Small intestine (tissue), 7 donors: ENCODE measurements at regions not wholly inside any gene's neighbourhood (a gene's known extent, or its start where the extent isn't known, plus 50 kb on each side); places are given as distances from the start of the nearest gene placed in this dataset.
"Not testable (repeated sequence)": the region's sequence is repeated elsewhere in the genome, so short reads cannot be mapped to it uniquely, and the experiment has no call there.

Source experiments
- DNase-seq, 2 donors: peaks; one replicate each; pipeline versions ENCODE4 v3.0.0 to v3.0.0-alpha.2; 2013
- FAIRE-seq: peaks from 2 replicates; lab custom pipeline; 2012; peaks lifted over from hg19 to GRCh38; lab: Jason Lieb, UNC
- H3K27ac ChIP-seq, 3 donors: one replicate each; pipeline ENCODE4 v1.5.1; 2013; ENCODE audit warnings: low read length in 2 of 3, mild to moderate bottlenecking in 2 of 3, control low read depth in 1 of 3, inconsistent platforms in 1 of 3, low read depth in 1 of 3, moderate library complexity in 1 of 3
- H3K27me3 ChIP-seq, 3 donors: one replicate each; pipeline ENCODE4 v1.6.1; 2013; ENCODE audit warnings: low read length in 3 of 3, inconsistent platforms in 1 of 3; ENCODE audit not compliant: control insufficient read depth in 3 of 3, insufficient read depth in 3 of 3
- H3K36me3 ChIP-seq, 3 donors: one replicate each; pipeline ENCODE4 v1.6.1; 2013; ENCODE audit warnings: low read length in 3 of 3, inconsistent platforms in 1 of 3, low read depth in 1 of 3, mild to moderate bottlenecking in 1 of 3, moderate library complexity in 1 of 3; ENCODE audit not compliant: control insufficient read depth in 3 of 3, insufficient read depth in 2 of 3
- H3K4me1 ChIP-seq, 3 donors: one replicate each; pipeline ENCODE4 v1.6.1; 2013; ENCODE audit warnings: low read length in 2 of 3, inconsistent platforms in 1 of 3, low read depth in 1 of 3, mild to moderate bottlenecking in 1 of 3, moderate library complexity in 1 of 3; ENCODE audit not compliant: control insufficient read depth in 3 of 3, insufficient read depth in 2 of 3
- H3K4me3 ChIP-seq, 3 donors: one replicate each; pipeline ENCODE4 v1.5.1; 2013; ENCODE audit warnings: low read length in 3 of 3, control low read depth in 1 of 3, inconsistent platforms in 1 of 3, low read depth in 1 of 3, mild to moderate bottlenecking in 1 of 3, moderate library complexity in 1 of 3
- H3K9me3 ChIP-seq, 2 donors: one replicate each; pipeline ENCODE4 v1.6.1; 2013; ENCODE audit warnings: low read depth in 1 of 2, low read length in 1 of 2; ENCODE audit not compliant: control insufficient read depth in 2 of 2, insufficient read depth in 1 of 2
- WGBS, 3 donors: extraction: QIAGEN DNeasy Blood & Tissue Kit; methylation state at CpG; one replicate each; pipeline ENCODE4 v1.1.7; 2013; 5-methylcytosine and 5-hydroxymethylcytosine counted together
- donor health status: healthy with polysubstance abuse.
- donor health status: control.
- donor health status: control.
- donor health status: Bipolar disorder and iron deficiency.
- donor health status: healthy.

GRCh38 chr17:14423156-14423555, 122.3 kb downstream of the HS3ST3B1 start:
- not testable (repeated sequence) for H3K4me1 ChIP-seq, H3K4me3 ChIP-seq, FAIRE-seq, H3K36me3 ChIP-seq, H3K27me3 ChIP-seq, DNase-seq, H3K27ac ChIP-seq, H3K9me3 ChIP-seq
- WGBS, 3 donors = 84 to 91% (median 86%) methylated on average over 8 of the region's 8 CpGs

GRCh38 chr17:14417336-14417735, 116.5 kb downstream of the HS3ST3B1 start:
- DNase-seq (no peak), FAIRE-seq (no peak)
- no peaks in the 10 kb centered on the region for H3K9me3 ChIP-seq
- no peaks in the 10 kb centered on the region for H3K4me1 ChIP-seq
- whole genome bisulfite sequencing, 3 donors = 10 to 67% (median 41%) methylated on average over 1 of the region's 1 CpG
- H3K27ac ChIP-seq = no peak overlapping the region
- no peaks in the 10 kb centered on the region for H3K27me3 ChIP-seq
- no peak overlapping the region for H3K4me3 ChIP-seq
- H3K36me3 ChIP-seq = no peaks in the 10 kb centered on the region

GRCh38 chr17:14409292-14409691, 108.4 kb downstream of the HS3ST3B1 start:
- Histone ChIP-seq H3K36me3 (no peaks in the 10 kb centered on the region), H3K4me3 (no peak overlapping the region), H3K9me3 (no peaks in the 10 kb centered on the region), H3K27me3 (no peaks in the 10 kb centered on the region), H3K27ac (no peak overlapping the region), H3K4me1 (no peaks in the 10 kb centered on the region)
- no peak for DNase-seq
- no peak for FAIRE-seq
- 77 to 90% (median 81%) methylated on average over 1 of the region's 1 CpG for WGBS, 3 donors

- WGBS, 3 donors = 50 to 81% (median 57%) methylated on average over 2 of the region's 2 CpGs
- FAIRE-seq = no peak
- H3K9me3 ChIP-seq = no peaks in the 10 kb centered on the region
These were observed 106.7 kb downstream of the HS3ST3B1 start for GRCh38 chr17:14407541-14407940.

GRCh38 chr17:14405189-14405588, 104.3 kb downstream of the HS3ST3B1 start:
- FAIRE-seq = no peak
- H3K4me3 ChIP-seq = no peak overlapping the region
- no peaks in the 10 kb centered on the region for H3K4me1 ChIP-seq
- no peaks in the 10 kb centered on the region for H3K27me3 ChIP-seq
- H3K9me3 ChIP-seq = peaks cover 0 to 3% of the 10 kb centered on the region in 2 donors
- no peaks in the 10 kb centered on the region for H3K36me3 ChIP-seq
- H3K27ac ChIP-seq = no peak overlapping the region
- WGBS, 3 donors = 76 to 81% (median 77%) methylated on average over 4 of the region's 4 CpGs
- DNase-seq = no peak

More at GRCh38 chr17:14407541-14407940, 106.7 kb downstream of the HS3ST3B1 start:
- no peak overlapping the region for H3K4me3 ChIP-seq
- H3K36me3 ChIP-seq = no peaks in the 10 kb centered on the region
- DNase-seq = no peak
- H3K4me1 ChIP-seq = no peaks in the 10 kb centered on the region
- no peak overlapping the region for H3K27ac ChIP-seq
- no peaks in the 10 kb centered on the region for H3K27me3 ChIP-seq
